IMR-90 (cell line): ENCODE measurements at regions not wholly inside any gene's neighbourhood (a gene's known extent, or its start where the extent isn't known, plus 50 kb on each side); places are given as distances from the start of the nearest gene placed in this dataset.
A peak's percentile ranks its signal among the peaks of the same experiment; 100 is the strongest.

Source experiments
- ATAC-seq: fragments of 200-7000 bp; cut with Tn5 transposase; 2 replicates; pipeline ENCODE4 v1.9.1; 2020; ENCODE audit warnings: low read depth, mild to moderate bottlenecking, moderate library complexity
- BruUV-seq: library from RNA; stranded (reverse); fragments of 400-500 nt; replicated peaks from 2 replicates; lab custom pipeline; 2021; lab: Mats Ljungman, UMichigan
- CTCF ChIA-PET: fragments of 300-600 bp; formaldehyde crosslinking; extraction: SDS; loops from one replicate; lab custom pipeline; 2021; ENCODE audit warnings: antibody characterized with exemption; lab: Yijun Ruan, JAX
- POLR2A ChIA-PET: fragments of 300-600 bp; sonication (Branson Sonifier 250); formaldehyde crosslinking; loops from one replicate; lab custom pipeline; 2022; ENCODE audit warnings: antibody characterized with exemption; ENCODE audit not compliant: unreplicated experiment; lab: Charles Lee
- DNase-seq: peaks from one replicate; pipeline ENCODE4 v3.0.0; 2013
- H2AFZ ChIP-seq: replicated peaks from 2 replicates; pipeline ENCODE3; 2013; ENCODE audit warnings: low read length, mild to moderate bottlenecking; ENCODE audit not compliant: poor library complexity
- H2AK5ac ChIP-seq: 2 replicates; pipeline ENCODE4 v1.6.1; 2013; ENCODE audit warnings: low read depth, low read length, inconsistent platforms
- H2AK9ac ChIP-seq: replicated peaks from 2 replicates; pipeline ENCODE3; 2013; ENCODE audit warnings: mild to moderate bottlenecking, low read depth, low read length, moderate library complexity; ENCODE audit not compliant: poor library complexity
- H2BK120ac ChIP-seq: 2 replicates; pipeline ENCODE4 v1.6.1; 2013; ENCODE audit warnings: low read depth, low read length, inconsistent platforms
- H2BK15ac ChIP-seq: 3 replicates; pipeline ENCODE4 v1.6.1; 2013; ENCODE audit warnings: low read depth, low read length, inconsistent platforms
- H2BK20ac ChIP-seq: 2 replicates; pipeline ENCODE4 v1.6.1; 2013; ENCODE audit warnings: low read depth, mild to moderate bottlenecking, inconsistent platforms, low read length, moderate library complexity
- H2BK5ac ChIP-seq: 2 replicates; pipeline ENCODE4 v1.6.1; 2013; ENCODE audit warnings: mild to moderate bottlenecking, low read depth, low read length, inconsistent platforms; ENCODE audit not compliant: poor library complexity, severe bottlenecking
- H3K14ac ChIP-seq: replicated peaks from 2 replicates; pipeline ENCODE4 v1.6.1; 2013; ENCODE audit warnings: low read depth, low read length, inconsistent platforms
- H3K18ac ChIP-seq: 2 replicates; pipeline ENCODE4 v1.6.1; 2013; ENCODE audit warnings: low read depth, low read length, control low read depth
- H3K23ac ChIP-seq: 2 replicates; pipeline ENCODE4 v1.6.1; 2013; ENCODE audit warnings: low read depth, low read length, inconsistent platforms
- H3K27ac ChIP-seq: 2 replicates; pipeline ENCODE4 v1.5.1; 2013; ENCODE audit warnings: mild to moderate bottlenecking, control low read depth, low read length; ENCODE audit not compliant: insufficient read depth
- H3K27me3 ChIP-seq: 2 replicates; pipeline ENCODE4 v1.6.1; 2013; ENCODE audit warnings: low read length; ENCODE audit not compliant: control insufficient read depth, insufficient read depth
- H3K36me3 ChIP-seq: 2 replicates; pipeline ENCODE4 v1.6.1; 2013; ENCODE audit warnings: low read length, mixed read lengths; ENCODE audit not compliant: control insufficient read depth, insufficient read depth
- H3K4ac ChIP-seq: 2 replicates; pipeline ENCODE4 v1.6.1; 2013; ENCODE audit warnings: low read depth, low read length, inconsistent platforms
- H3K4me1 ChIP-seq: 2 replicates; pipeline ENCODE4 v1.6.1; 2013; ENCODE audit warnings: low read length, mixed read lengths; ENCODE audit not compliant: control insufficient read depth, insufficient read depth
- H3K4me2 ChIP-seq: 2 replicates; pipeline ENCODE4 v1.6.1; 2013; ENCODE audit warnings: low read depth, mild to moderate bottlenecking, control low read depth, low read length, moderate library complexity
- H3K4me3 ChIP-seq: 2 replicates; pipeline ENCODE4 v1.5.1; 2013; ENCODE audit warnings: low read depth, mild to moderate bottlenecking, control low read depth, low read length, moderate library complexity; ENCODE audit not compliant: insufficient read depth
- H3K56ac ChIP-seq: 2 replicates; pipeline ENCODE4 v1.6.1; 2013; ENCODE audit warnings: low read length, inconsistent platforms; ENCODE audit not compliant: insufficient read depth; ENCODE audit errors: extremely low read depth
- H3K79me1 ChIP-seq, 2 experiments: 2 replicates each; pipeline ENCODE4 v1.6.1; 2013; ENCODE audit warnings: low read length in 2 of 2, inconsistent platforms in 1 of 2, low read depth in 1 of 2
- H3K9ac ChIP-seq: 2 replicates; pipeline ENCODE4 v1.6.1; 2013; ENCODE audit warnings: low read depth, low read length, control low read depth
- H3K9me1 ChIP-seq: 2 replicates; pipeline ENCODE4 v1.6.1; 2013; ENCODE audit warnings: low read length, inconsistent platforms; ENCODE audit not compliant: insufficient read depth
- H3K9me3 ChIP-seq: 2 replicates; pipeline ENCODE4 v1.6.1; 2013; ENCODE audit warnings: low read length; ENCODE audit not compliant: control insufficient read depth, insufficient read depth
- H4K20me1 ChIP-seq: 2 replicates; pipeline ENCODE4 v1.6.1; 2013; ENCODE audit warnings: low read length, inconsistent platforms; ENCODE audit not compliant: insufficient read depth
- H4K5ac ChIP-seq: 2 replicates; pipeline ENCODE4 v1.6.1; 2013; ENCODE audit warnings: mild to moderate bottlenecking, low read depth, low read length, control low read depth
- H4K8ac ChIP-seq, 2 experiments: 2 replicates each; pipeline ENCODE4 v1.6.1; 2013; ENCODE audit warnings: low read depth in 2 of 2, low read length in 2 of 2, control low read depth in 1 of 2, inconsistent platforms in 1 of 2
- H4K91ac ChIP-seq: 2 replicates; pipeline ENCODE4 v1.6.1; 2013; ENCODE audit warnings: low read depth, low read length, inconsistent platforms; ENCODE audit not compliant: insufficient read depth
- BHLHE40 ChIP-seq: fragments of 150-350 bp; IDR thresholded peaks from 2 replicates; pipeline ENCODE4 v1.6.1; 2016; ENCODE audit warnings: mild to moderate bottlenecking, low read depth, low read length
- NFE2L2 ChIP-seq: fragments of 150-350 bp; IDR thresholded peaks from 2 replicates; pipeline ENCODE4 v1.6.1; 2016; ENCODE audit warnings: low read depth, mild to moderate bottlenecking, low read length
- RFX5 ChIP-seq: IDR thresholded peaks from 2 replicates; pipeline ENCODE4 v1.8.0; 2012; ENCODE audit warnings: low read depth, mild to moderate bottlenecking, low read length, moderate library complexity
- WGBS, 2 experiments: methylation state at CpG; one replicate each; pipeline versions ENCODE4 v1.1.5 to v1.1.7; 2013; ENCODE audit warnings: missing lambda C conversion rate in 2 of 2; ENCODE audit not compliant: insufficient read length in 1 of 2; ENCODE audit errors: extremely low coverage in 2 of 2; 5-methylcytosine and 5-hydroxymethylcytosine counted together
- dilution Hi-C: fragments of 300-500 bp; cut with HindIII; formaldehyde crosslinking; loops from one replicate; pipeline ENCODE4 v1.14.3; 2018; ENCODE audit warnings: low sequenced_read_pairs; ENCODE audit not compliant: unreplicated experiment
- in situ Hi-C: fragments of 300-500 bp; cut with MboI; formaldehyde crosslinking; loops from 3 replicates; pipeline ENCODE4 v1.14.3; 2019; ENCODE audit warnings: low sequenced_read_pairs, inconsistent platforms, mixed read lengths
- intact Hi-C: fragments of 100-400 bp; cut with micrococcal nuclease; formaldehyde crosslinking; loops from 2 replicates; pipeline ENCODE4 v1.10.0; 2022

GRCh38 chr9:115671963-115672305, 481.7 kb upstream of the PAPPA start:
- TSS peak; percentile 98 for BruUV-seq
- H3K18ac ChIP-seq, result peak overlapping the region; percentile 93
- H3K27ac ChIP-seq, result peak overlapping the region; percentile 98
- no peak overlapping the region for H3K4me3 ChIP-seq
- no peaks in the 10 kb centered on the region for H4K20me1 ChIP-seq
- ChIA-PET CTCF (interaction anchor here (0.8 to 1.8 kb wide), 3 partner anchors 78 to 82 kb away, joined by 3 to 7 read pairs (median 4); no protein-coding TSS in a partner anchor), POLR2A (interaction anchor here (0.7 to 1.0 kb wide), 2 partner anchors 75 to 78 kb away, joined by 4 read pairs; no protein-coding TSS in a partner anchor)
- H2BK20ac ChIP-seq, result peak overlapping the region; percentile 96
- no peaks in the 10 kb centered on the region for H3K9me3 ChIP-seq
- peak overlapping the region; percentile 100 for H2BK5ac ChIP-seq
- H3K79me1 ChIP-seq, result 0 out of 4 replicates have a peak, but pooled peaks cover 0 to 3% of the 10 kb centered on the region in 2 experiments
- H3K23ac ChIP-seq, result peak overlapping the region; percentile 88
- dilution Hi-C loops, result no loop called here
- peaks cover 37% of the 10 kb centered on the region for H3K4me1 ChIP-seq
- peak overlapping the region; percentile 85 for H3K4ac ChIP-seq
- H4K91ac ChIP-seq, result peak overlapping the region; percentile 97
- ATAC-seq (no peak), DNase-seq (no peak)
- H2AK5ac ChIP-seq, result peak overlapping the region; percentile 80
- H3K9ac ChIP-seq, result peak overlapping the region; percentile 32
- peak overlapping the region; percentile 92 for H2BK120ac ChIP-seq
- no peak overlapping the region for H2AFZ ChIP-seq
- H3K27me3 ChIP-seq, result no peaks in the 10 kb centered on the region
- H4K8ac ChIP-seq, result peak overlapping the region; percentile 79 to 95
- peak overlapping the region; percentile 87 for H4K5ac ChIP-seq
- no peaks in the 10 kb centered on the region for H3K36me3 ChIP-seq
- in situ Hi-C loops, result no loop called here
- H2BK15ac ChIP-seq, result peak overlapping the region; percentile 90; the same call in 2 of the 3 replicates
- H3K14ac ChIP-seq, result peak overlapping the region; percentile 89
- peak overlapping the region; percentile 86 for H3K56ac ChIP-seq
- TF ChIP-seq RFX5, result no peak
- no peak for TF ChIP-seq BHLHE40
- no peak for TF ChIP-seq NFE2L2
- H3K9me1 ChIP-seq, result peaks cover 13% of the 10 kb centered on the region
- peak overlapping the region; percentile 53; the same call in 1 of the 2 replicates for H3K4me2 ChIP-seq
- WGBS, 2 experiments, result no CpG with 5 or more reads among the region's 1 CpG
- no peak overlapping the region for H2AK9ac ChIP-seq
- intact Hi-C loops, result loop anchor here (1.0 to 5.0 kb wide), 5 partner anchors 76 to 567 kb away; partner anchors contain the start of gene PAPPA
